ENCODE measurements at regions not wholly inside any gene's neighbourhood (a gene's known extent, or its start where the extent isn't known, plus 50 kb on each side); places are given as distances from the start of the nearest gene placed in this dataset.

DNA sequence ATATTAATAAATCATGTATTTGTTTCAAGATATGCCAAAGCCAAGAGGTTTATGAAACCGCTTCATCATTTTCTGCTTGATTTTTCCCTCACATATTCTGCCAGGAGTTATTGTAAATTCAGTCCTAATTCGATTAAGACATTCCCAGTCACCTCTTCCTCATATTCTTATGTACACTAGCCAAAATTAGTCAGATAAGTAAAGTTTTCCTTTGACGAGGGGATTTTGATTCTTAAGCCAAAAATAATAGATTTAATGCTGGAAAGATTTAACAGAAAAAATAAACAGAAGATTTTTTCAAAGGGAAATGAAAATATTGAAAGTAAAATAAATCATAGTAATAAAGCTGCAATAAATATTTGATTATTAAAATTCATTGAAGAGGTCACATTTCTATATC is 51.0 kb upstream of the VEGFC start:
- no peak for DNase-seq (ENCODE audit: low read depth)

DNA sequence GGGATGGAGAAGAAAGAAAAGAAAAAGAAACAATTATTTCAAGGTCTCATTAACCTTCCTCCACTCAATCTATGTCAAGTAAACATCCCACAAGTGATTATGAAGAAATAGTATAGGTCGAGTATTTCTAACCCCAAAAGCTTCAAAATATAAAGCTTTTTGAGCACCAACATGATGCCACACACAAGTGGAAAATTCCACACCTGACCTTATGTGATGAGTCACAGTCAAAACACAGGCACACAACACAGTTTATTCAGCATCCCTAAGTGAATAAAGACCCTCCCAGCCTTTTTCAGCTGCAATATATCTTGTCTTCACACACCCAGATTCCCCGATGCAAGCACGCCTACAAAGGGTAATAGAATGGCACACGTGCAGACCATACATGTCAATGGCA is 51.7 kb upstream of the VEGFC start:
- DNase-seq (ENCODE audit: low read depth), result no peak

DNA sequence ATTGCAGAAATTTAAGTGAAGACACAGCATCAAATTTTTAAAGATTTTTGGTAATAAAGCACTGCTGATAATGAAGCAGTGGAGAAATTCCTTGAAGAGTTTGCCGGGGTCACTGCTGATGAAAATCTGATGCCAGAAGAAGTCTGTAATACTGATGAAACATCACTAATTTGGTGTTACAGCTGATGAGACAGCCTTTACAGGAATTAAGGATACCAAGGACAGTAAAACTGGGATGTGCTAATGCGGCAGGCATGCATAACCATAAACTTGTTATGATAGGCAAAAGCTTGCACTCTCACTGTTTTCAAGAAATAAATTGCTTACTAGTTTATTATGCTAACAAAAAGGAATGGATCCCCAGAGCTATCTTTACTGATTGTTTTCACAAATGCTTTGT is 52.9 kb upstream of the VEGFC start:
- DNase-seq (ENCODE audit: low read depth), result no peak

DNA sequence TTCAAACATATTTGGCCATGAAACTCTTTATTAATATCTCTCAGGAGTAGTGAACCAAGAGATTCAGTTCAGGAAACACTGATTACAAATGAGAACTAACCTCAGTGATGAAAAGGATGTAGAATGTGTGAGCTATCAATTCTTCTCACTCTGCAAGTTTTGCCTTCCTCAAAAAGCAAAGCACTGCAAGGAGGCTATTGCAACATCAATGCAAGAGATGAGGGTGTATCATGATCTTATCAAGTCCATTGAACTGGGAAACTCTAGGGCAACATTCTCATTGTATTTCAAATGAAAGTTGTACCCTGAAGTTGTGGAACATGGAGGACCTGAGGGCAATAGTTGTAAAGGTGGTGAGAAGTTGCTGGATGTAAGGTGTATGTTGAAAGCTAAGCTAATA is 56.4 kb upstream of the VEGFC start:
- no peak for DNase-seq (ENCODE audit: low read depth)

DNA sequence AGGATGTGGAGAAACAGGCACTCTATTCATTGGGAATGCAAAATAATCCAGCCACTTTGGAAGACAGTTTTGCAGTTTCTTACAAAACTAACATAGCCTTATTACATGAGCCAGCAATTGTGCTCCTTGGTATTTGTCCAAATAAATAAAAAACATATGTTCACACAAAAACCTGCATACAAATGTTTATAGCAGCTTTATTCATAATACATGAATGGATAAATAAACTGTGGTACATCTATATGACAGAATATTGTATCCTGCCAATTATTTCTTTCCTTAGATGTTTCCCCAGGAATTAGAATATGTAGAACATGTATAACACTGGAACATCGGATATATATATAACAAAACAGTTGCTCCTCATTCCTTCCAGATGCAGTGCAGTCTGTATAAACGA is 57.7 kb upstream of the VEGFC start:
- no peak for DNase-seq (ENCODE audit: low read depth)

DNA sequence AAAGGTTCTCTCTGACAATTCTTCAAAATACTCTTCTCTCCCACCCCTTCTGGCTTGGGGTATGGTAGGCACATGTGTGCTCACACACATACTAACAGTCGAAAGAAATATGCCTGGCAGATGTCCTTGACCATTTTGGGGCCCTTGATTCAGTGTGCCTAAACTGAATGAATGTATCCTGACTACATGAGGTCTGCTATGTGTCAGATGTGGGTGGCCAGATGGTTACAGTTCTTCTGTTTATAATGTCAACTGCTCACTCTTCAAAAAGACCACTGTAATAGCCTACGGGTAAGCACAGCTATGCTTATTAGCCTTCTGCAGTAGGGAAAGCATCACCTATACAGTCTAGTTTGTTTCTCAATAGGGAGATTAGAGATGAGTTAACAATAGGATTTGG is 63.7 kb upstream of the VEGFC start:
- no peak for DNase-seq (ENCODE audit: low read depth)

DNA sequence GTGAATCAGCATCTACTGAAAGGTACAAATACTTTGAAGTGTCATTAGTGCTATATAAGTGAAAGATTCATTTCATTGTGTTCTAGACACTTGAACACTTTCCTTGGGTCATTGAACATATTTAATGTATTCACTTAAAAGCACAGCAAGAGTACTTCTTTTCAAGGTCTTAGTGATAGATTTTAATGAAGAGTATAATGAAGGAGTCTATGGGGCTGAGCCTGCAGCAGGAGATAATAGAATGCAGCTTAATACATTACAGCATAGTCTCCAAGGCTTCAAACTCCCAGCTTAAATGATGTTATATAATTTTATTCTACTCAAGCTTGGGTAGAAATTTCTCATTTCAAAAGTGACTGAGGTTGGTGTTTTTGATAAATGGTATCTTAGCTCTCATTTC is 66.1 kb upstream of the VEGFC start:
- no peak for DNase-seq (ENCODE audit: low read depth)

DNA sequence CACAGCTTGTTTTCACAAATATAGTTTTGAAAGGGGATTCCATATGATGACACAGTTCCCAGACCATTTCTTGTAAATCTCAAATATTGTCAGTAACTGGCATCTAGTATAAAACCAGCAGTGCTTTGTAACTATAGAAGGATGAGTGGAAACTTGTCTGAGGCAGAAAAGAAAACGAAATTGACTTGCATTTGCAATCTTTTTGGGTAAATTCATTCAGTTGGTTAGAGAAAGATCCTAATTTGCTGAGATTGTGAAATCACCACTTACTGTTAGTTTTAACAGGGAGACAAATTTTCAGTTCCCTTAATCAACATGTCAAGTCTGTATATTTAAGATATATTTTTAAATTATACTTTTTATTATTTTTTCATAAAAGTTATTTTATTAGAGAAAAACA is 71.5 kb upstream of the VEGFC start:
- no peak for DNase-seq (ENCODE audit: low read depth)

DNA sequence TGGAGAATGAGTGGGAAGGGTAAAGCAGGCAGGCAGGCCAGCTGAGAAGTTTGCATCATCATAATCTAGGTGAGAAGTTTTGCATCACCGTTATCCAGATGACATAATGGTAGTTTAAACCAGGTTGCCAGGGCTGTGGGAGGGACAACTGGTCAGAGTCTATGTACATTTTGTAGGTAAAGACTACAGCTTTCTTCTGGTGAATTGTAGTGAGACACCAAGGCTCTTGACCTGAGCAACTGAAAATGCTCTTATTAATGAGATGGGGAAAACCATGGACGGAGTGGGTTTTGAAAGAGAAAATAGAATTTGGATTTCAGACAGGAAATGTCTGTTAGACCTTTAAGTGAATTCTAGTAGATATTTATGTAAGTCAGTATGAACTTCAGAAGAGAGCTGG is 76.0 kb upstream of the VEGFC start:
- no peak for DNase-seq (ENCODE audit: low read depth)

DNA sequence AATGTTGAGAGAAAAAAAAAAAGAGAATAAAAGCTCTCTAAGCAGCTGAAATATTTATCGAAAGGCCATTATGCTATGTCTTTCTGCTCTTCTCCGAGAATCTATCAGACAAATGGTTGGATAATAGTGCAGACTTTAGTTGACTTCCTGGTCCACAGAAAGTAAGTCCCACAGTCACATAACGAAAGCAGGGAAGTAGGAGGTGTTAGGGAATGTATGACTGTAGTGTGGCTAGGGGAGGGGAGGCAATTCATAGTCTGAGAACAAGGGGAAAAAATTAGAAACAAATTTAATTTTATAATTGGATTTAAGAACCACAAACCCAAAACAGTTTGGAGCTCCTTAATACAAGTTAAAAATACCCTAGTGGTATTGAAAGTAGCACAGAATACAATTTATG is 79.7 kb upstream of the VEGFC start:
- no peak for DNase-seq (ENCODE audit: low read depth)

DNA sequence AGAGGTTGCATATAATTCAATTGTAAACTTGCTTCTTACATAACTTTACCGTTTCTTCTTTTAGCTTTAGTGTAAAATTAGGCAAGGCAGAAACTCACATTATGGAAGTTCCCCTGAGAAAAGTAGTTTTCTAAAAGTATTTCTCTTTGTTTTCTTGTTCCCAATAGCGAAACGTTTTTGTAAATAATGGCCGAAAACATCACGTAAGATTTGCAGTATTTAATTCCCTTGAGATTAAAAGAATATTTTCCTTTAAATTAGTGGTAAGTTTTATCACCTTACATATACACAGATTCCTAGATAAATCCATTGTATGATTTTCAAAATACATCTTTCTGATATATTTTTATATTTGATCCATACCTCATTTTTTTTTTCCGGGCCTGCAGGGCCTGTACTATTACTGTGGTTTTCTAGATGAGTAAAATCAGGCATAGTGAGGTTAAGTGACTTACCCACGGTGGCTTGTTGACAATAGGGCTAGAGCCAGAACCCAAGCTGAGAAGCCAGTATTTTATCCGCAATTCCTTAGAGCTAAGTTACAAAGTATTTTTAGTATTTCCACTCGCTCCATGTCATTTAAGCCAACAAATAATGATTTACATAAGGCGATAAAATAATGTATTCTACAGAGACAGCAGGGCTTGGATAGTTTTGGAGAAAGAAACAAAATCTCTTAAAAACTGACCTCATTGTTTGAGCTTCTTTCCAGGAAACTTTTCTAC is 82.2 kb upstream of the VEGFC start:
- no peak for DNase-seq (ENCODE audit: low read depth)

DNA sequence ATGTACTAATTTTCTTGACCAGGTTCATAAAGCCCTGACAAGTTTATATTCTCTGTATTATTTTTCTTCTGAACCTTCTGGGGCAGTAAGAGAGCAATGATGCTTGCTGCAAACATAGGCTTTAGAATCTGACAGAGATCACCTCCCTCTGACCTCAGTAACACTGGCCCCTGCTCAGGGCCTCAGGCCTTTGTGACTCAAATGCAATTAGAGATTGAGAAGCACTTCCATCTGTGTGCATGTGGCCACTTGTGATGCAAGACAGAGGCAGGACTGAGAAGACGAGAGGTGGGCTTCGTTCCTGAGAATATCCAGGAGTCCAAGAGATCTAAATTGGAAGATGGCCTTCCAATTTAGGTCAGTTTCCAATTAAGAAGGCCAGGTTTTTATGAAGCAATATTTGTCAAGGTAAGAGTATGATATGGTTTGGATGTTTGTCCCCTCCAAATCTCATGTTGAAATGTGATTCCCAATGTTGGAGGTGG is 82.8 kb upstream of the VEGFC start:
- no peak for DNase-seq (ENCODE audit: low read depth)

DNA sequence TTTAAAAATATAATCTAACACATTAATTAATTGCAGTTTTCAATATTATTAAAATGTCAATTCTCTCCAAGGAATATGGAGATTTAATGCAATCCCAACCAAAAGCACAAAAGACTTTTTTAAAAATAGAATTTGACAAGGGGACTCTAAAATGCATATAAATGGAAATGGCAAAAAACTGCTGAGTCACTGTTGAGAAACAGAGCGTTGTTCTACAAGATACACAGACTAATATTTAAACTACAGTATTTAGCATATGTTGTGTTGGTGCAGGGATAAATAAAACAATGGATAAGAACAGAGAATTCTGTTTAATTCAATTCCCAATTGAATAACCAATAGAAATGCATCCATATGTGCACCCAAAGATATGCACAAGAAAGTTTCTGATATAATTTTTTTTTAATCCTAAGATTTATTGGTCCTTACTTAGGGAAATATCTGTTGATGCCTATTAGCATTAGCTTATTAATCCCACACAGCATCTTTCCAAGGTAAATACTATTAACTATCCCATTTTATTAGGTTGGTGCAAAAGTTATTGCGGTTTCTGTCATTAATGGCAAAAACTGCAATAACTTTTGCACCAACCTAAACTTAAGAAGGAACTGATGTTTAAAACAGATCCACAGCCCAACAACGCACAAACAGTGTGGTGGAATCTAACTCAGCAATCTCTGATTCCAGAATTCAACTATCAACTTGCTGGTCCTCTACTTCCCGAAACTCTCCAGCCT is 86.8 kb upstream of the VEGFC start:
- DNase-seq (ENCODE audit: low read depth), result no peak

DNA sequence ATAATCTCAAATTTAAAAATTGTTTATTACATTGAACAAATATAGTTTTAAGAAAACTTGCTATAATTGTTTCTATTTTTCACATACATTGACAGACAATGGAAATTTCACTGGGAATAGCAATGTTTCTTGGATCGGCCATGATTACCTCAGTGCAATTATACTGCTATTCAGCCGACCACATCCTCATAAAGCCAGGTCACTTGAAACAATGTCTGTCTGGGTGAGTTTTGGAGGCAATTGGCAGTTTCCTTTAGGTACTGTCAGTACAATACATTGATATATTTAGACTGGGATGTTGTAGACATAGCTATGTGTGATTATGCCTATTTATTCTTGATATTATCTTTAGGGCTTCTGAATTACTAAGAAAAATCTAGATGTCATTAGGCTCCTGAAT is 89.5 kb upstream of the VEGFC start:
- no peak for DNase-seq (ENCODE audit: low read depth)

DNA sequence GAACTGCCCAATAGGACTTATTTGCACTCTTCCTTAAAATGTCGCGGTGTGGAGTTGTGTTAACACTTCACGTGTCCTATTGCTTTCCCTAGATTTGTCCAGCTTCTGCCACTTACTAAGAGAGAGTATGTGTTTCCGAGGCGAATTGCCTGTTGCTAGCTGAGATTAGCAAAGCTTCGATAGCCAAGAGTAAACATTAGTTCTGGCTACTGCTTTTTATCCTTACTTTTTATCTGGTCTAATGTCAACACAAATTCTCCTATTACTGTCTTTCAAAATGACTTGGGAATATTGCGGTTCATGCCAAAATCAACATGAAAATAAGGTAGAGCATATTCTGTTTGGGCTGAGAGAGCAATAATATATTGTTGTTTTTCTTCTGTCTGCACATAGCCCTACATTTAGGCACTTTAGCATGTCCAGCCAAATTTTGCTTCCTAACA is 90.4 kb upstream of the VEGFC start:
- DNase-seq (ENCODE audit: low read depth), result no peak

DNA sequence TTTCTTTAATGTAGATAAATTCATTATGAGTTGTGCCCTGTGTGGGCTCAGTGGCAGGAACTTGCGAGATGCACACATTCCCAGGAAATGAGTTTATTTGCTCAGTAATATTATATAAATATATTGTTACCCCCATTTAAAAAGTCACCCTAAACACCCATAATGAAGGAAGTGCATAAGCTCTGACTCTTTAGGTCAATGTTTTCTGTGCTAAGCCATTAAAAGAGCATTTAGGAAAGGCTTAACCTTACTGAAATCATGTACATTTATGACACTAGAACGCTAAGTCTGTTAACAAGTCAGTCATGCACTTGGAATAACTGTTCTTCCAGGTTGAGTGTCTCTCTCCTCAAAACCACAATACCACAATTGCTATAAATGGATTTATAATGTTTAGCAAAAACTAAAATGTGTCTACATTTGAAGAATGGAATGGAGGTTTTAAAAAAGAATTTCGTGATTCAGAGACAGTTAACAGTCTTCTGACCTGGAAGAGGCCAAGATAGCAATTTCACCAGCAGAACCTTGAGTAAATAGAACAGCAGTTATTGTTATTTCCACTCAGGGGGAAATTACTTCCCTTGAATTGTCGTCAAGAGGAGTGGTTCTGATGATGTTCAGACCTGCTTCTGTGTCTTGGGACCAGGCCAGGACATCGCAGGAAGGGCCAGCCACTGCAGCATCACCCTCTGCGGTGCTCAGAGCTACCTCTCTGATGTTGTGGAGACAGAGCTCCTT is 91.1 kb upstream of the VEGFC start:
- no peak for DNase-seq (ENCODE audit: low read depth)

DNA sequence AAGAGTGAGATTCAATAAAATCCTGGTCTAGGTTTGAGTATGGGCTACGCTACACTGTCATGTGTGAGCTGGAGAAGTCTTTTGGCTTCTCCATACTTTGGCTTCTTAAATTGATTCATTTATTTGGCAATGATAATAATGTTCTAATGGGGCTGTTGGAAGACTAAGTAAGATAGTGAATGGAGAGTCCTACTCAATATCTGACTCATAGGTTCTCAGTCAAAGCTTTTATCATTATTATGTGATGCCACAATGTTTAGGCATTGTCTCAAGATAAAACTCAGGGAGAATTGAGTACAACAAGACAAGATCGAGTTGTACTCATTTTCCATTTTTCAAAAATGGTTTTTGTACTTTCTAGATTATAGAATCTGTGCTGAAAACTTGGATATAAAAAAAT is 92.5 kb upstream of the VEGFC start:
- DNase-seq (ENCODE audit: low read depth), result no peak

DNA sequence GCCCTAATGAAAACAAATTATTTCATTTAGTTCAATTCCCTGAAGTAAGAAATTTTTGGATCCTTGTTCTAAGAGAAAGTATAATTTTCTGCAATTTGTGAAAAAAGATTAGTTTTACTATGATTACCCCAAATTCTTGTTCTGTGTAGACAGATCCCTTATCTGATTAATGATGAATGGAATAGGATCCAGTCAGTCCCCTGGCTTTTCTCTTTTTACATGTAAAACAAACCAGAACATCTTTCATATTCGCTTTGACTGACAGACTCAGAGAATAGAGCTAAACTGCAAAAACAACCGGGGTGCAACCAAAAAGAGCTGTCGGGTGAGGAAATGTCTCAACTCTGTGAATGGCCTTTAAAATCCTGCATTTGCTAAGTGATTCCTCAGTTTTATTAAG is 93.4 kb upstream of the VEGFC start:
- no peak for DNase-seq (ENCODE audit: low read depth)

DNA sequence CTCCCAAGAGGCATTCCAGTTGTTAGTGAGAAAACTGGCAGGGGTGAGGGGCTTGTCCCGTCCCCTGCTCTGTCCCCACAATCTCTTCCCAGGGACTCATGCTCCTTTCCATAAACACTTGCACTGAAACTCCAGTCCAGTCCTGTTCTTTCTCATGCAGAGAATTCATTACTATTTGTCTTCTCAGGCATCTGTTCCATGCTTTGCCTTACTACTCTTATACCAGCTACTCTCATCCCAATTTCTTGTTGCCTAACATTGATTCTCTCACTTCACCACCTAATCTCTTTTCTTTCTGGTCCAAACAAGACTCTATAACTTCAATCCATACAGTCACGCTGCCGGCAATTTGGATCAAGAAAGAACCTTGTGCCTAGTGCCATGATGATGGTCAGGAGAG is 97.1 kb upstream of the VEGFC start:
- DNase-seq (ENCODE audit: low read depth), result no peak

DNA sequence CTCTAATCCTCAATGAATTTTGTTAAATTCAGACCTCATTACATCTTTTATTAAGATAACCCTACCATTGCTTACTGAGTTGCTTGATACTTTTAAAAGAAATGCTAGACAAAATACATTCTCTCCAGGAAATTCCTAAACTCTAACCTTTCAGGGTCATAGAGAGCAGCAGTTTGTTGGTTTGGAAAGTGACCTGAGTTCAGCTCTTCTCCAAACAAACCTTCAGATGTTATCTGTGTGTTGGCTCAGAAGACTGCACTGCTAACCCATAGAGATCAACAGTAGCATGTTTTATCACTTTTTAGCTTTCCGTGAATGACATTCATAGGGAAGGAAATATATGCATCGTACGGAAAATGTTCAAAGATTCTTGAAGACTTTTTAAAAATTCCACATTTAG is 101.8 kb upstream of the VEGFC start:
- DNase-seq (ENCODE audit: low read depth), result no peak

DNA sequence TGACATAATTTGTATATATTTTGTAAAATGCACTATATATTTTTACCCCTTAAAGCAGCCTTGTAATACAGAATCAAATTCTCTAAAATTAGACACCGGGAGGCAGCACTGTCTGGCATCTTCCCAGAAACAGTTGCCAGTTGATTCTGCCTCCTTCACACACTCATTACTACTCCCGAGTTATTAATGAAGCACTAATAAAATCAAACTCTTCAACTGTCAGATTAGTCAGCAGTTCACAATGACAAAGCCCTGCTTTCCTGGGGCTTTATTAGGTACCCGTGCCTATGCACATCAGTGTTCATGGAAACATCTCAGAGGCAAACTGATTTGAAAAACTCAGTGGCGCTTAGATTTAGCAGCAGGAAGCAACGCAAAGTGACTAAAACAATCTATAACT is 103.5 kb upstream of the VEGFC start:
- DNase-seq (ENCODE audit: low read depth), result no peak

DNA sequence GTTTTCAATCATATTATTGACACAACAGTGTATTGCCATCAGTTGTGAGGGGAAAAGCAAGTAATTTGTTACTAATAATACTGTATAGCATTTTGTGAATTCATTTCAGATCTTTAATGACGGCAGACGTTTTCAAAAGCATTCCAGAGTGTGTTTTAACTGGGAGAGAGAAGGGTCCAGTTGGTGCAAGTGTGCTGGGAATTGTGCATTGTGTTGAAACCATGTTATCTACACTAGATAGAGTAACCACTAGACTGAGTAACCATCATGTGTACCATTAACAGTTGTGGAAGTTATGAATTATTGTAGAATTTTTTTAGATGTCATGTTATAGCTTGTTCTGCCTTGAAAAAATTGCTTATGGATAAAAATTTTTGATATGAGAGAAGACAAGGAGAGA is 104.5 kb upstream of the VEGFC start:
- DNase-seq (ENCODE audit: low read depth), result no peak

DNA sequence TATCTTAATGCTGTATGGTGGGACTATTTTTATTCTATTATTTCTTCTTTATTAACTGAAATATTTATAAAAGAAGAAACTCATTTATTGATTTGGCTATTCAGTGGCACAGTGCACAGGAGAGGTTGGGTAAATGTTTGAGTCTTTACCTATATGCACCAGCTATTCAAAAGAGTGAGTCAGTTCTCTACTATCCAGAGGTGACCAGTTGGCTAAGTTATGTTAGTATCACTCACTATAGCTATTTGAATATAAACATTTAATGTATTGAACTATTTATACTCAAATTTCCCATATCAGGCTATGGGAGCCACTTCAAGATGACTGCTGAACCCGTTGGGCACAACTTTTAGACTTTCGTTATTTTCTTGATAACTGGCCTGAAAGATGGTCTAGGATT is 106.1 kb upstream of the VEGFC start:
- DNase-seq (ENCODE audit: low read depth), result no peak
